T-helper 1 cell treated with Interleukin-12 subunit alpha and Interleukin-12 subunit beta and Interleukin-4 antibody, amounts not matched to agents 30 μg/mL and 1 μg/mL, for 36 hours (primary cell): ENCODE measurements at regions not wholly inside any gene's neighbourhood (a gene's known extent, or its start where the extent isn't known, plus 50 kb on each side); places are given as distances from the start of the nearest gene placed in this dataset.
A peak's percentile ranks its signal among the peaks of the same experiment; 100 is the strongest.

Experiments used
- H3K27ac Mint-ChIP-seq: one replicate; pipeline ENCODE4 v1.8.0; 2021; ENCODE audit warnings: mild to moderate bottlenecking, mixed read lengths
- H3K27me3 Mint-ChIP-seq: one replicate; pipeline ENCODE4 v1.8.0; 2021; ENCODE audit warnings: low read depth, mixed read lengths
- H3K36me3 Mint-ChIP-seq: one replicate; pipeline ENCODE4 v1.8.0; 2021; ENCODE audit warnings: low read depth, mixed read lengths
- H3K4me1 Mint-ChIP-seq: one replicate; pipeline ENCODE4 v1.8.0; 2021; ENCODE audit warnings: low read depth, mixed read lengths
- H3K4me3 Mint-ChIP-seq: one replicate; pipeline ENCODE4 v1.8.0; 2021; ENCODE audit warnings: mild to moderate bottlenecking, moderate library complexity, mixed read lengths
- H3K9me3 Mint-ChIP-seq: one replicate; pipeline ENCODE4 v1.8.0; 2021; ENCODE audit warnings: mixed read lengths

DNA sequence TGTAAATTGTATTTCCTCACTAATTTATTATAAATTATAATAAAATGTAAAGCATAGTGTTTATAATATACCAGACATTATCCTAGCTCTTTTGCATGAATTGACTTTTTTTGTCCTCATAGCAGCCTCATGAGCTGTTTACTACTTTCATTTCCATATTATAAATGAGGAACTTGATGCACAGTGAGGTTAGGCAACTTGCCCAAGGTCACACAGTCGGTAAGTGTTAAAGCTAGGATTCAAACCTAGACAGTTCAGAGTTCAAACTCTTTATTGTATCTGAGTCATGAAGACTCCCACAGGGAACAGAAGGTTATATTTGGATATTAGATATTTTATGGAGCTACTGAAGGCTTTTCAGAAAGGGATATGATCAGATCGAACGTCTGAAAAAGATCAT is 322.2 kb upstream of the SATB1 start:
- Mint-ChIP-seq H3K27me3 (no peaks in the 10 kb centered on the region), H3K4me3 (no peak overlapping the region)

DNA sequence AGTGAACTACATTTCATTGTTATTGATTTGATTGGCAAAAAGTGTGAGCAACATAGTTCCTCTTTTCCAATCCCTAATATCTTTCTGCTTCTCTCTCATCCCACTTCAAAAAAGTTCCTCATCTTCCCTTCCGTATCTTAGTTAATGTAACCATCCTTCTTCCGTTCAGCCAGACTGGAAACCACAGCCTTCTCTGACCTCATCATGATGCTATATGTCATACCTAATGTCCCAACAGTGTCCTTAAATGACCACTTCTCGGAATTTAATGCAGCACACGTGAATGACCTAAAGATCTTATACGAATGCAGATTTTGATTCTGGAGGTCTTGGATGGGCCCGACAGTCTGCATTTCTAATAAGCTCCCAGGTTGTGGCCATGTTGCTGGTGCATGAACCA is 320.3 kb upstream of the SATB1 start:
- Mint-ChIP-seq H3K36me3 (peaks cover 4% of the 10 kb centered on the region), H3K4me1 (peaks cover 62% of the 10 kb centered on the region), H3K27ac (peak overlapping the region; percentile 83), H3K27me3 (no peaks in the 10 kb centered on the region), H3K9me3 (no peaks in the 10 kb centered on the region), H3K4me3 (peak overlapping the region; percentile 32)

More for the DNA sequence above, 322.2 kb upstream of the SATB1 start:
- Mint-ChIP-seq H3K9me3 (no peaks in the 10 kb centered on the region), H3K27ac (no peak overlapping the region), H3K36me3 (peaks cover 6% of the 10 kb centered on the region), H3K4me1 (peaks cover 59% of the 10 kb centered on the region)

DNA sequence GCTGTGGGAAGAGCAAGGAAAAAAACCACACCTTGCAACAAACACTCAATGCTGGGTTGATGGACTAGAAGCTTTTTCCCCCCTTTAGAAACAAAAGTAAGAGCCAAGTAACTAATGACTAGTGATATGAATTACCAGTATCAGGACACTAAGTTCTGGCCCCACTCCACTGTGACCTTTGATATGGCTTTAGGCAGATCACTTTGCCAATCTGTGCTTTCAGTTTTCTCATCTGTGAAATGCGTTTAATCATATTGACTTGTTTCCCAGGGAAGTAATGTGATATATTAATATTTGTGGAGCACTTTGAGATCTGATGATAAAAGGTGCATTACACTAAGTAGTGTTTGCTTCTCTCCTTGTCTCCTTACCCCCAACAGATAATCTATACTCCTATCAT is 319.3 kb upstream of the SATB1 start:
- Mint-ChIP-seq H3K27ac (peak overlapping the region; percentile 83), H3K9me3 (no peaks in the 10 kb centered on the region), H3K4me1 (peaks cover 65% of the 10 kb centered on the region), H3K4me3 (peak overlapping the region; percentile 37), H3K36me3 (peaks cover 2% of the 10 kb centered on the region), H3K27me3 (no peaks in the 10 kb centered on the region)

DNA sequence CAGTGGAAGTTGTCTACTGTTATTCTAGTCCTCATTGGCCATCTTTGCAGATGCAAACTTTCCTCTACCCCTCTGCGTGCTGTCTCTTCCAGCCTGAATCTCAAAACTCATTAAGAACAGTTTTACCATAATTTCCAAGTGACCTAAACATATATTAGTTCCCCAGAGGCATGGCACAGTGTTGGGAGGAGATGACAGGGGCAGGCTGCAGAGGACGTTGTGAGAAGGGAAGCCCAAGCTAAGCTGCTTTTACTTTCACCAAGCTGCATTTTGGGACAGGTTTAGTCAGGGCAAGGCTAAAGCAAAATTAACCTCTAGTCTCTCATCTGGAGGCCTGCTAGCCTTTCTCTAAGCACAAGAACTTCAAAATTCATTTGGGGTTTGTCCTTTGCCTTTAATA is 318.6 kb upstream of the SATB1 start:
- Mint-ChIP-seq H3K4me1 (peaks cover 71% of the 10 kb centered on the region), H3K4me3 (peak overlapping the region; percentile 50)

DNA sequence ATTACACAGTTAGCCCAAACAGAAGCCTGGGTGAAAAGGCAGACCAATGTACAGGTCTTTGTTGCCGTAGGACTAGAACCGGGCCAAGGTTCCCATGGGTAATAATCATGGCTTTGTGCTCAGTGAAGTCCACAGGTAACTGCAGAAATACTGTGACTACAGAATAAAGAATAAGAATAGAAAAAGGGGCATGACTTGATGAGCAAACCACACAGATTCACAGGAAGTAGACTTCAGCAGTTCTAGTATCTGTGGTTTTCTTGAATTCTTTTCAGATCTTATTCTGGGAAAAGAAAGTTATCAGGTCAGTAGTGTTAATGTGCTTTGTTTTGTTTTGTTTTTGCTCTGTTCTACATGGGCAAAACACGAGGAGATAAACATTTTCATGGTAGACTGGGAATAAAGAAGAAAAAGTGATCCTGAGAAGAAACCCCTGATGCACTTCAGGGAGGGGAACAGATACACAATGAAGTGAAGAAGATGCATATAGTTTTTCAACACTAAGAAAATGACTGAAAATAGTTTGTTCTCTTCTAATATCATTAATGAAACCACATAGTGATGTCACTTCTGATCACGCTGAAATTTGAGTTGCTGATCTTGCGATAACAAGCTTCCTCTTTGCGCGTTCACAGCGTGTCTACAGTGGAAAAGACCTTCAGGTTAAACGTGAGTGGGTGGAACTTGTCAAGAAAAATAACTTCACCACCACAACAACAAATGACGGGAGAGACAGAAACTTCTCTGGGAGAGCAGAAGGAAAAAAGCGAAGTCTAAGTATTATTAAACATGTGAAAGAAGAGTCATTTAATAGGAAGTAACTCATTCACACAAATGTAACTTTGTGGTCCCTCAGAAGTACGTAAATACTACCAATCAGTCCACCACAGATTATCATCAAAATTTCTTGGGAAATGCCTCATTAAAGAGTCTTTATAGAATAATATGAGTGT is 315.8 kb upstream of the SATB1 start:
- Mint-ChIP-seq H3K9me3 (peaks cover 14% of the 10 kb centered on the region), H3K27me3 (no peaks in the 10 kb centered on the region), H3K27ac (peak overlapping the region; percentile 92), H3K4me3 (peak overlapping the region; percentile 85), H3K4me1 (peaks cover 85% of the 10 kb centered on the region), H3K36me3 (peaks cover 21% of the 10 kb centered on the region)

More for the DNA sequence above, 318.6 kb upstream of the SATB1 start:
- Mint-ChIP-seq H3K27me3 (no peaks in the 10 kb centered on the region), H3K9me3 (no peaks in the 10 kb centered on the region), H3K27ac (peak overlapping the region; percentile 83), H3K36me3 (peaks cover 2% of the 10 kb centered on the region)

DNA sequence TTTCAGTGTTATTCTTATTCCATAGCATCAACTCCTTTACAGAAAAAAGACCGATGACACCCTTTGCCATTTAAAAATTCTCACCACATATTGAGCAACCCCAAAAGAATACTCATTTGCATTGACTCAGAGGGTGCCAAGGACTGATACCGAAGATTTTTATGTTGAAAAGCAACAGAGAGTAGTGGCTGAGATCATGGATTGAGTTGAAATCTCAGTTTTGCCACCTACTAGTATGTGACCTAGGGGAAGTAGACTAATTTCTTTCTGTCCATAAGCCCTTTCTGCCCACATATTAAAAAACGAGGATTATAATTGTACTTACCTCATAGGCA is 313.9 kb upstream of the SATB1 start:
- peaks cover 70% of the 10 kb centered on the region for H3K4me1 Mint-ChIP-seq
- no peaks in the 10 kb centered on the region for H3K27me3 Mint-ChIP-seq
- peak overlapping the region; percentile 1 for H3K4me3 Mint-ChIP-seq
- H3K27ac Mint-ChIP-seq, result peak overlapping the region; percentile 92
- peaks cover 26% of the 10 kb centered on the region for H3K9me3 Mint-ChIP-seq
- H3K36me3 Mint-ChIP-seq, result peaks cover 29% of the 10 kb centered on the region

DNA sequence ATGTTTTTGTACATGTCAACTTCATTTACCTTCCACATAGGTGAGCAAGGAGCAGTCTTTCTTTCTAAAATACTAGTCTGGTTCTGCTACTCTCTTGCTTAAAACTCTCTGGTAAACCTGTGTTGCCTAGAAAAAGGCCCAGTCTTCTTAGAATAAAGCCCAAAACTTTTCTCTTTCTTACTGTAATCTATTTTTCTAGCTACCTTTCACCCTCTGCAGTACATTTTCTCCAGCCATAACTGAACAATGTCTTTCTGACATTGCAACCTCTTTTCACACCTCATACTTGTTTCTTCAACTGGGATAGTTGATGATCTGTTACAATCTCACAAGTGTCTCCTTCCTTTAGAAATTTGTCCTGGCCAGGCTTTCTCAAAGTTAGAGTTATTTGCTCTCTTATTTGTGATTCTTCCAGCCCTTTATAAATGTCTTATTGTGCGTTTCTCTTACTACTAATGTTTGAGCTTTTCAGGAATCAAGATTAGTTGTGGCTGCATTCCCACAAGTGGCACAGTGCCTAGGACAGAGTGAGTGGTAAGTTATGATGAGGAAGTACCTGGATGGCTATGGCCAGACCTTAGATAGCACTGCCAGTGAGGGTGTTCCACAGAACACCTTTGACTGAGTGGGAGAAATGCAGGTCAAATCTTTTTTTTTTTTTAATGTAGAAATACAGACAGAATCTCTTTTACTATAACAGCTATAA is 313.4 kb upstream of the SATB1 start:
- Mint-ChIP-seq H3K9me3 (peaks cover 26% of the 10 kb centered on the region), H3K27me3 (no peaks in the 10 kb centered on the region), H3K27ac (peak overlapping the region; percentile 92), H3K36me3 (peaks cover 29% of the 10 kb centered on the region), H3K4me1 (peaks cover 65% of the 10 kb centered on the region), H3K4me3 (peak overlapping the region; percentile 1)

DNA sequence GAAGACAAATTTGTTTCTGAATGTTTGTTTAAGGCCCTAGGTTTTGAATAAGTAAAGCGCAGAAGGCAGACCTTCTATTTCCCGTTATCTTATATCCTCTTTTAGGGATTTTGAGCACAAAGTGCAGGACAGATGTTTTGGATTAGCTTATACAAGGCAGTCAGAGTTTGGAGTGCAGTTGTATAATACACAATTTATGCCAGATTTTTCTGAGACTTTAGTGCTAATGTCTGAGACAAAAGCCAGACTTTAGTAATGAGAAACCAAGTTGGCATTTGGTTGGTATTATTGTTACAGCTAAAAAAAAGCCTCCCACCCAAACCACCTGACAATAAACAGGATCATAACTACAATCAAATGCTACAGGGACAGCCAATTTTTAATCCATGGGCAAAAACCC is 309.9 kb upstream of the SATB1 start:
- H3K27me3 Mint-ChIP-seq, result no peaks in the 10 kb centered on the region
- no peak overlapping the region for H3K4me3 Mint-ChIP-seq
- peaks cover 51% of the 10 kb centered on the region for H3K4me1 Mint-ChIP-seq
- H3K27ac Mint-ChIP-seq, result no peak overlapping the region
- H3K36me3 Mint-ChIP-seq, result peaks cover 37% of the 10 kb centered on the region
- H3K9me3 Mint-ChIP-seq, result peaks cover 26% of the 10 kb centered on the region

DNA sequence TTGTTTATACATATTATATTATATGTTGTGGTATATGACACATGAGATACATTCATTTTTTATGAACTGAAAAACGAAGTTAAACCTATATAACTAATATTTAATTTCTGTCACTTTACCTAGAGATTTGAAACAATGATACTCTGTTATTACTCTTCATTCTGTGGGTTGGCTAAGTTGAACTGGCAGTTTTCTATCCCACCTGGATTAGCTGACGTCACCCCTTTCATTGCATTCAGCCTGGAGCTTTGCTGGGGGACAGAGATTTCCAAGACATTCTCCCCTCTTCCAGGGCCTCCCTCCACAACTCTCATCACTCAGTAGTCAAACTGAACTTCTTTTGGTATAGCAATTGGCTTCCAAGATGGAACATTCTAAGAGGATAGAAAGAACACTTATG is 309.2 kb upstream of the SATB1 start:
- peaks cover 46% of the 10 kb centered on the region for H3K4me1 Mint-ChIP-seq
- H3K27ac Mint-ChIP-seq, result no peak overlapping the region
- H3K36me3 Mint-ChIP-seq, result peaks cover 37% of the 10 kb centered on the region
- no peaks in the 10 kb centered on the region for H3K27me3 Mint-ChIP-seq
- H3K9me3 Mint-ChIP-seq, result peaks cover 26% of the 10 kb centered on the region
- H3K4me3 Mint-ChIP-seq, result no peak overlapping the region

DNA sequence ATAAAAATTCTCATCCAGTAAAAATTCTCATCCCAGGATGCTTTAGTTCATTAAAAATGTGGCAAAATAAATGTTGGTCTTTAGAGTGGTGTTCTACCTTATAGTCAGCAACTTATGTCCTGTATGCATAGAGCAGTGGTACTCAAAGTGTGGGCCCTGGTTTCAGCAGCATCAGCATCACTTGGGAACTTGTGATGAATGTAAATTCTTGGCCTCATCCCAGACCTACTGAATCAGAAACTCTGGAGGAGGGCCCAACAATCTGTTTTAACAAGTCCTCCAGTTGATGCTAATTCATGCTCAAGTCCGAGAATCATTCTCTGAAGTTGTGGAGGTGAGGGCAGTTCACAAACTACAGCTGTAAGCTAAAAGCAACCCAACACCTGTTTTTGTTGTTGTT is 307.3 kb upstream of the SATB1 start:
- Mint-ChIP-seq H3K4me3 (no peak overlapping the region), H3K9me3 (peaks cover 26% of the 10 kb centered on the region), H3K36me3 (peaks cover 25% of the 10 kb centered on the region), H3K27me3 (no peaks in the 10 kb centered on the region), H3K27ac (no peak overlapping the region), H3K4me1 (peaks cover 38% of the 10 kb centered on the region)

DNA sequence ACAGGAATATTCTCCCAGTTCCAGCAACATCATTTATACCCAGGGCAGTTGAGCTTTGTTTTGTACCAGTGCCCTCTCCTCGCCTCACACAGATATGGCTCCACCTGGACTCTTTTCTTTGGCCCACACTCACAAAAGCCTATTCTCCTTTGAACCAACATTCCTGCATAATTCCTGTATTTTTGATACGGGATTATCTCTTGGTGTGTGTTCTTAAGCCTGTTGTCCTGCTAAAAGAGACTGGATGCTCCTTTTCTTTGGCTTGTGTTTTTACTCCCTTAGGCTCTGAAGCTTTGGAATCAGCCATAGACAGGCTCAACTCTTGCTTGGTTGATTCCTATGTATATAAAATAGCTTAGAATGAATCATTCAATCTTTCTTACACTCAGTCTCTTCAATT is 305.4 kb upstream of the SATB1 start:
- Mint-ChIP-seq H3K36me3 (peaks cover 21% of the 10 kb centered on the region), H3K4me3 (no peak overlapping the region), H3K27me3 (no peaks in the 10 kb centered on the region), H3K27ac (no peak overlapping the region), H3K9me3 (peaks cover 9% of the 10 kb centered on the region), H3K4me1 (peaks cover 45% of the 10 kb centered on the region)

DNA sequence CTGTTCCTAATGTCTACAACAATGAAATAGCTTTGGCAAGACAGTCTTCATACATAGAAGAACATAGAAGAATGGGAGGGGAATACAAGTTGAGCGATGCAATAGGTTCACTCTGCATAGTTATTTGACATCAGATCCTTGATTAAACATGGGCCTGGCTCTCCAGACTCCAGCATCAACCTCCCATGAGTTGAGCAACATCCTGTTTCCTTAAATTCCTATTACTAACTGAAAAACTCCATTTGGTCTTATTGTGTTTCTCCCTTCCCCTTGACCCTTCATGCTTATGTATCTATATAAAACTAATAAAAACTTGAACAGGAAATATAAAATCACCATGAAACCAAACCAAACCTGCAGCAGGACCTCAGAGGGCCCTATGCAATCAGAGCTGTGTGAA is 304.5 kb upstream of the SATB1 start:
- Mint-ChIP-seq H3K27ac (no peak overlapping the region), H3K36me3 (peaks cover 18% of the 10 kb centered on the region), H3K4me3 (no peak overlapping the region), H3K4me1 (peaks cover 53% of the 10 kb centered on the region), H3K27me3 (no peaks in the 10 kb centered on the region), H3K9me3 (peaks cover 3% of the 10 kb centered on the region)

DNA sequence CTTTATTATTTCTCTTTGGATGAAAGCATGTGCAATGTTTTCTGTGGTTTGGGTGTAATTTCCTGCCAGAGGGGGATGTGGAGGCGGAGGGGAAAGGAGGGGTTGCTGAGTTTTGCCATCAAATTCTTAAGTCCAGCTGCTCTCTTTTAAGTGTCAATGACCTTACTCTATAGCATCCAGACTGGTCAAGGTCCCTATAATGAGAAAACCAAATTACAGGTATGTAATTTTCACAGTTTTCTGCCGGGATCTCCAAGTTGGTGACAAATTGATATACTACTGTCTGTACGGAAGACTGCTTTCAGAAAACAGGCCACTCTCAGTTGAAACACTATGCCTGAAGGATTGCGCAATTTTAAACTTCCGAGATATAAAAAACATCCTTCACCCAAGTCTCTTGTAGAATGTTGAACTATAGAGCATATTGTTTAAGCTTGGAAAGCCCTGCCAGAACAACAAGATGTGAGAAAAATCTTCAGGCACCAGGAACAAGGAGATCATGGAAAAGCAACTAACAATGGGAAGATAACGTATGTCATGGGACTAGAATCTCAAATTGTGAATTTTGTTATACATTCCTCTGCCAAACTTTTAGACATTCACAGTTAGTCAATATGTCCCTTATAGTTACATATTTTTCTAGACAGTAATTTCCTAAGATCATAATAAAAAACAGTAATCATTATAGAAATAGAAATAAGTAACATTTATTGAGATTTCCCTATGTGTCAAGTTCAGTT is 300.7 kb upstream of the SATB1 start:
- peaks cover 62% of the 10 kb centered on the region for H3K4me1 Mint-ChIP-seq
- no peaks in the 10 kb centered on the region for H3K27me3 Mint-ChIP-seq
- peaks cover 11% of the 10 kb centered on the region for H3K36me3 Mint-ChIP-seq

DNA sequence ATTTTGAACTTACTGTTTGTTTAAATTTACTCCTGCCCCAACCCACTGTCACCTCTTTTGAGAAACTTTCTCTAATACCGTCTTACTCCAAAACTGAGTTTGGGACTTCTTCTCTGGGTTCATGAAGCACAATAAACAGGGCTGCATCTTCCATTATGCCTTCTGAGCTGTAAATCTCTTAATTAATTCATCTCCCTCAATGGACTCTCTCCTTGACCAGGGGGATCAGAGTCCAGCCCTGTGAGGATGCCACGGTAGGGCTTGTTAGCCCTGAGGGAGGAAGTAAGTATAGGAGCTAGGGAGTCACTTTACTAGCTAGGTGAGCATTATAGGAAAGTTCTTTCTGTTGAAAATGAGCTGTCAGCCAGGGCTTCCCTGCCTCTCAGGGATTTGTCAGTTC is 299.3 kb upstream of the SATB1 start:
- Mint-ChIP-seq H3K27ac (peak overlapping the region; percentile 94), H3K36me3 (peaks cover 12% of the 10 kb centered on the region), H3K4me1 (peaks cover 59% of the 10 kb centered on the region), H3K9me3 (peaks cover 7% of the 10 kb centered on the region), H3K4me3 (peak overlapping the region; percentile 81), H3K27me3 (no peaks in the 10 kb centered on the region)

More for the DNA sequence above, 300.7 kb upstream of the SATB1 start:
- no peaks in the 10 kb centered on the region for H3K9me3 Mint-ChIP-seq
- peak overlapping the region; percentile 81 for H3K4me3 Mint-ChIP-seq
- H3K27ac Mint-ChIP-seq, result peak overlapping the region; percentile 94
